Cardiac muscle cell (in vitro differentiated cells and primary cell): ENCODE measurements at regions not wholly inside any gene's neighbourhood (a gene's known extent, or its start where the extent isn't known, plus 50 kb on each side); places are given as distances from the start of the nearest gene placed in this dataset.

Experiments
- DNase-seq, 2 donors: peaks; one replicate each; pipeline versions ENCODE4 v3.0.0 to v3.0.0-alpha.2; 2010 to 2017; ENCODE audit warnings: low read depth in 1 of 2, low spot score in 1 of 2
- H3K27ac ChIP-seq: fragments of 200-600 bp; sonication (generic); 2 replicates; pipeline ENCODE4 v1.5.1; 2016
- H3K27me3 ChIP-seq: fragments of 200-600 bp; sonication (generic); 2 replicates; pipeline ENCODE4 v1.6.0; 2016; ENCODE audit warnings: control low read depth
- H3K36me3 ChIP-seq: fragments of 200-600 bp; sonication (generic); 2 replicates; pipeline ENCODE4 v1.5.1; 2016; ENCODE audit warnings: control low read depth
- H3K4me1 ChIP-seq: fragments of 200-600 bp; sonication (generic); 2 replicates; pipeline ENCODE4 v1.8.1; 2017; ENCODE audit warnings: low read depth, mild to moderate bottlenecking, mixed run types
- H3K4me3 ChIP-seq: fragments of 200-600 bp; sonication (generic); 2 replicates; pipeline ENCODE4 v1.5.1; 2016; ENCODE audit warnings: mild to moderate bottlenecking
- H3K9me3 ChIP-seq: fragments of 200-600 bp; sonication (generic); 2 replicates; pipeline ENCODE4 v1.5.1; 2017; ENCODE audit warnings: low read depth, mild to moderate bottlenecking, control low read depth
- CTCF ChIP-seq: IDR thresholded peaks from 2 replicates; pipeline ENCODE4 v1.5.1; 2012; ENCODE audit warnings: low read depth, mild to moderate bottlenecking, low read length

GRCh38 chr14:83462759-83463158 is 1929.1 kb upstream of the SEL1L start:
- no peak for DNase-seq
- H3K27me3 ChIP-seq: no peaks in the 10 kb centered on the region

GRCh38 chr14:83463500-83464098 is 1929.9 kb upstream of the SEL1L start:
- Histone ChIP-seq H3K9me3 (no peaks in the 10 kb centered on the region), H3K27me3 (no peaks in the 10 kb centered on the region), H3K36me3 (no peaks in the 10 kb centered on the region), H3K4me1 (no peaks in the 10 kb centered on the region), H3K4me3 (no peak overlapping the region), H3K27ac (no peak overlapping the region)
- peak; percentile 75 to 90 for DNase-seq
- peak; percentile 73 for TF ChIP-seq CTCF

More at GRCh38 chr14:83462759-83463158, 1929.1 kb upstream of the SEL1L start:
- Histone ChIP-seq H3K9me3 (no peaks in the 10 kb centered on the region), H3K27ac (no peak overlapping the region), H3K4me3 (no peak overlapping the region), H3K36me3 (no peaks in the 10 kb centered on the region), H3K4me1 (no peaks in the 10 kb centered on the region)
- TF ChIP-seq CTCF: no peak

GRCh38 chr14:83467811-83468210 is 1934.2 kb upstream of the SEL1L start:
- no peak for TF ChIP-seq CTCF
- Histone ChIP-seq H3K9me3 (no peaks in the 10 kb centered on the region), H3K27ac (no peak overlapping the region), H3K27me3 (no peaks in the 10 kb centered on the region), H3K4me1 (no peaks in the 10 kb centered on the region), H3K36me3 (no peaks in the 10 kb centered on the region), H3K4me3 (no peak overlapping the region)
- DNase-seq: no peak

GRCh38 chr14:83470466-83470865 is 1936.8 kb upstream of the SEL1L start:
- Histone ChIP-seq H3K27ac (no peak overlapping the region), H3K36me3 (no peaks in the 10 kb centered on the region), H3K4me1 (no peaks in the 10 kb centered on the region), H3K9me3 (no peaks in the 10 kb centered on the region), H3K4me3 (no peak overlapping the region), H3K27me3 (no peaks in the 10 kb centered on the region)
- TF ChIP-seq CTCF: no peak
- no peak for DNase-seq

- H3K4me3 ChIP-seq: no peak overlapping the region
- no peaks in the 10 kb centered on the region for H3K4me1 ChIP-seq
- no peaks in the 10 kb centered on the region for H3K9me3 ChIP-seq
- H3K27me3 ChIP-seq: no peaks in the 10 kb centered on the region
- H3K27ac ChIP-seq: no peak overlapping the region
- no peaks in the 10 kb centered on the region for H3K36me3 ChIP-seq
- no peak for DNase-seq
- TF ChIP-seq CTCF: no peak
These were observed 1937.5 kb upstream of the SEL1L start for GRCh38 chr14:83470959-83471695.
